Stimulated activated CD8-positive, alpha-beta memory T cell treated with anti-CD3 and anti-CD28 coated beads, Interleukin-7, amount 100 ng/mL, for 48 hours (primary cell): ENCODE measurements at regions not wholly inside any gene's neighbourhood (a gene's known extent, or its start where the extent isn't known, plus 50 kb on each side); places are given as distances from the start of the nearest gene placed in this dataset.

Experiments used
- DNase-seq, 2 donors: peaks; one replicate each; pipeline ENCODE4 v3.0.0-alpha.2; 2020; ENCODE audit warnings: low read depth in 1 of 2; ENCODE audit errors: extremely low read depth in 1 of 2

DNA sequence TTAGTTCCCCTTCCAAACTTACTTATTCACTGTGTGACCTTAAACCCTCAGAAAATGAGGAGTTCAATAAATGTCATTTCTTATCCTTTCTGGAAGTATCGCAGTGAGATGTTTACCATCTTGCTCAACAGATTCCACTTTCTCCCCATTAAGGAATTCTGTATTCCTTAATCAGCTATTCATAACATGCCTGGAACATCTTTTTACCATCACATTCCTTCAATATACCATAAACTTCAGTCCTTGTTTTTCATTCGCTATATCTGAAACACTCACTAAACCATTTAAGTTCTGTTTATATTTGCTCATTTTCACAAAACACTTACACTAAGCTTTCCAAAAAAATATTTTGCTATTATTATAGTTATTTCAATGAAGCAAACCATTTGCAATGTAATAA lies 1158.6 kb downstream of the CDH12 start:
- DNase-seq, result no peak

DNA sequence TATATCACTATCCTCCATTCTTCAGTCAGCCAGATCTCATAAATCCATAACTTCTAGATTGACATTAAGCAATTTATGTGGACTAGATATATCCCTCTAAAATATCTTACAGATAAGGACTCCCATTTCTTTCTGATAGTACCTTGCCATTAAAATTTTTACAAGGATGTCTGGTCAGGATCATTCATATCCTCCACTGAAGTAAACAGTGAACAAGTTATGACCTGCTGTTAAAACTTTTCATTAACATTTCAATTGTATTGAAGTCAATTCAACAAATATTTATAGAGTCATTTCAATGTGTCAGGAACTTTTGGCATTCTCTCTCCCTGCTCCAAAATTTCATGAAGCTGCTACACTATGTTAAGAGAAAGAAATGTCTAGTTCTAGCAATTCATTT lies 1159.6 kb downstream of the CDH12 start:
- DNase-seq, result no peak

DNA sequence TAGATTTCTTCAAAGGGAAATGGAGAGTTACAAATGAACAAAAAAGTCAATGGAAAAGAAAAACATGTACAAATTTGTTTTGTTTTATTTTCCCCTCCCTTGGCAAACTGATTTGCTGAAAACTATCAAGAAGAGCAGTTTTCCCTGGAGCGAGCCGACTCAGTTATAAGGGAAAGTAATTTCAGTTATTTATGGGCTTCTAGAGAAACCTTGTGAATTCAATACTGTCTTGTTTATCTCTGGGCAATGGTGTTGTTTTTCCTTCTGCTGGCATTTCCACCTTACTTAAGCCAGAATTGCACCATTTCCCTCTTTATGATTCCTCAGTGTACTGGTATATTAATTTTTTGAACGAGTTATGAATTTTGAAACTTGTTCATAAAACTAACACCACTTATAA lies 1163.6 kb downstream of the CDH12 start:
- DNase-seq, result no peak

DNA sequence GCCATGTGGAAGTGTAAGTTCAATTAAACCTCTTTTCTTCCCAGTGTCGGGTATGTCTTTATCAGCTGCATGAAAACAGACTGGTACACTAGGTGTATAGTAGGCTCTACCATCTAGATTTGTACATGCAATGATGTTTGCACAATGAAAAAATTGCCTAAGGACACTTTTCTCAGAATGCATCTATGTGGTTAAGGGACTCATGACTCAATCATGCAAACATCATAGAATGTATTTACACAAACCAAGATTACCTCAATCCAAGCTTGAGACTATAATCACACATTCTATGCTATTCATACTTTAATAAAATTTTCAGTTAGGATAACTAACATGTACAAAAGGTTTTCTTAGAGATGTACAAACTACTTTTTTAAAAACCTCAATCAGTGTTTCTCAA lies 1164.5 kb downstream of the CDH12 start:
- DNase-seq, result no peak

DNA sequence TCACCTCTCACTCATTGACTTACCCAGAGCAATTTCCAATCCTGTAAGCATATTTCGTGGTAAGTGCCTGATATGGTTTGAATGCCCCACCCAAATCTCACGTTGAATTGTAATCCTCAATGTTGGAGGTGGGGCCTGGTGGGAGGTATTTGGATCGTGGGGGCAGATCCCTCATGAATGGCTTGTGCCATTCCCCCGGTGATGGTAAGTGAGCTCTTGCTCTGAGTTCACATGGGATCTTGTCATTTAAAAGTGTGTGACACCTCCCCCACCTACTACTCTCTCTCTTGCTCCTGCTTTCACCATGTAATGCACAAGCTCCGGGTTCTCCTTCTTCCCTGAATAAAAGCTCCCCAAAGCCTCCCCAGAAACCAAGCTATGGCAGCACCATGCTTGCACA lies 1165.5 kb downstream of the CDH12 start:
- no peak for DNase-seq

DNA sequence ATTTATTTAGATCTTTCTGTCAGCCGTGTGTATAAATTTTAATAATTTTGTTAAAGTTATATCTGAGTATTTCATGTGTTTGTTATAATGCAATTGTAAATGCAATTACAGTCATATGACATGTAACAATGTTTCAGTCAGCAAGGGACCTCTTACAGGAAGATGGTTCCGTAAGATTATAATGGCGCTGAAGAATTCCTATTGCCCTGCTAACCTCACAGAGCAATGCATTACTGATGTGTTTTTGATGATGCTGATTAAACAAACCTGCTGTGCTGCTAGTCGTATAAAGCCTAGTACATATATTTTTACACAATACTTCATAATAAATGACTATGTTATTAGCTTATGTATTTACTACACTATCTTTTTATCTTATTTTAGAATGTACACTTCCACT lies 1166.4 kb downstream of the CDH12 start:
- no peak for DNase-seq

DNA sequence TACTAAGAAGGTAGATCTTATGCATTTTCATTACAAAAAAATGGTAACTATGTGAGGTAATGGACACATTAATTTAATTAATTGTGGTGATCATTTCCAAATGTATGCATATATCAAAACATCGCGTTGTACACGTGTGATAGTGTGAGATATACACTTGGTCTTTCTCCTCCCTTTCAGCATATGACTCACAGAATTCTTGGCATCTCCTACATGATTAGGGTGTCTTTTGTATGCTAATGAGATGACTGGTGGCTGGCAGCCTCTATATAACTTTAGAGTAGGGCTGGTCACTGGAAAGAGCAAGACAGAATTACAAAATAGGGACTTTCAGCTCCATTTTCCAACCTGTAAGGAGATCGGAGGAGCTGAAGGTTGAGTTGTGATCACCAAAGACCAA lies 1167.6 kb downstream of the CDH12 start:
- DNase-seq, result no peak

DNA sequence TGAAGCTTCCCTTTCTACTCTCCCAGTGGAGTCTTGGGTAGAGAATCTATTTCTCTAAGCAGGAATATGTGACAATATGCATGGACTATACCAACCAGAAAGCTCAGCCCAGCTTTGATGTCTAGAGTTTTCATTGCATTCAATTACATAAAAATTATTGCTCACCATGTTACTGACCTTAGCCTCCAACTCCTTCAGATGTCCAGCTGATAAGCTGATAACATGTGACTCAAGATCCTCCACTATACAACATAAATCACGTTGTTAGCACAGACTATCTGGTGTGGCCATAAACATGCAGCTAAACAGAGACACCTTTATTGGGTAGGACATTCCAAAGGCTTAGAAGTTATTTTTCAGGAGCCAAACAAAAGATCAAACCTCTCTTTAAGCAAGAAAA lies 1168.2 kb downstream of the CDH12 start:
- DNase-seq, result no peak

DNA sequence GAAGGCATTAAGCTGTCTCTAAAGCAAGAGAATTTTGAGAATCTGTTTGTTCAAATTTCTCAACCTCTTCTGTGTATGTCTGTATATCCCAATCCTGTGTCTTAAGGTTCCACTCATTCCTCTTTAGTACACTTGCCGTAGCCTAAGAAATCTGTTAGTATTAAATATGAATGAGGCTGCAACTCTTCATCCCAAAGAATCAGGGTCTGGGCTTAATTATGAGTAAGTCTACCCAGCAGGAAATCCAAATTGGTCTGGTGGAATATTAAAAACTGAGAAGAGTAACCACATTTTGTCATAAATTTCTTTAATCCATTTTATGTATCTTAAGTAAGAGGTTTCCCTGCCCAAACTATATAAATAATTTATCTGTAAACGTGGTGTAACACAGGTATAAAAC lies 1171.2 kb downstream of the CDH12 start:
- DNase-seq, result no peak

DNA sequence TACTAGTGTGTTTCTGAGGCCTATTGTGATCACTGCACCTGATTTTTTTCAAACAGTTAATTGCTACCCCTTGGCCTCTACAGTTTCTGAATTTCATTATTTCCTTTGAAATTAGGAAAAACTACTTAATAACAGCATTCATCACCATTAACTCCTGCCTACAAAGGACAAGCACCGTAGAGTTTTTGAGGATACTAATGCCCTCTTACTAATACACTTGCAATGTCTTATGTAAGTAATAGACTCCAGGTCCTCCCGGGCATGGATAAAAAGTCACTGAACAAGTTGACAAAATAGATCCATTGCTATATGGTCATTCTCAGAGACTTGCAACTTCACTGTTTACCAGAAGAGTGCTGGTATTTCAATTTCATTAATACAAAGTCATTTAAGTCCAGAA lies 1172.5 kb downstream of the CDH12 start:
- no peak for DNase-seq

DNA sequence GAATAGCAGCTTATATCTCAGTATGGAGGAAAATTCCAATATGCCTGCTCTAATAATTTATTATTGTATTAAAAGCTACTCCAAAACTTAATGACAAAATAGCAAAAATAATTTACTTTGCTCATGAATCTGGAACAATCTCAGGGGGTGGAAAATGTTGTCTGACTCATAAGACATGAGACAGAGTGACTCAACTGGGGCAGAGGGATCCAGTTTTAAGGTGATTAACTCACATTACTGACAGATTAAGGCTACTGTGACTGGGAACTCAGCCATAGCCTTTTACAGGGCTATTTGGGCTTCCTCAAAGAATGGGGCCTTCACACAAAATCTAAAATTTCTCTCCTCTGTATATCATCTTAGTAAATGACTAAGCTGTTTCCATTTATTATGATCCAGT lies 1172.9 kb downstream of the CDH12 start:
- no peak for DNase-seq

DNA sequence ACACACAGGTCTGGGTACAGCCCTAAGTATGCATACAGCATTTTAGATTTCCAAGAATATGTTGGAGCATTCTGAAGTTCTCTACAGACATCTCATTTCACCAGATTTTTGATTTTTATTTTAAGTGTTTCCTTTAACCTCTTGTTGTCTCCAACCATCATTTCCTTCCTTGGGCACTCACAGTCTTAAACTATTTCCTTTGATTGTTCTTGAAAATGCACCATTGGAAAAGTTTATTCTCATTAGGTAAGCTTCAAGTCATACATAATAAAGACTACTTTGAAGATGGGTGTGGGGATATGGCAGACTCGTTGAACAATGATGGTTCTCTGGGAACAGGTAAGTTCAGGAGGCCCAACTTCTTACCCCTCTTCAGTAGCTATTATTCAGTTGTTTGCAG lies 1174.6 kb downstream of the CDH12 start:
- DNase-seq, result no peak

DNA sequence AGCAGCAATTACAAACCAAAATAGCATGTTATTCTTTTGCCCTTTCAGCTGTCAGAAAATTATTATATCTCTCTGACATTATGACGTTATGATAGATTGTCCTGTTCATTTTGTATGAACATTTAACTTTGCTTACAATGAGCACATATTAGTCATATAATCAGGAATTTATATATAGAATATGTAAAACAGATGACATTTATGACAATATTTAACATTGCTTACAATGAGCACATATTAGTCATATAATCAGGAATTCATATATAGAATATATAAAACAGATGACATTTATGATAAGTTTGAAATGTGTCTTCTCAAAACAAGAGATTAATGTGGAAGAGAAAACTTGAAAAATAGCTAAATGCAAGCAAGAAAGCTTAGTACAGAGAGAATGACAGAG lies 1180.2 kb downstream of the CDH12 start:
- DNase-seq, result no peak

DNA sequence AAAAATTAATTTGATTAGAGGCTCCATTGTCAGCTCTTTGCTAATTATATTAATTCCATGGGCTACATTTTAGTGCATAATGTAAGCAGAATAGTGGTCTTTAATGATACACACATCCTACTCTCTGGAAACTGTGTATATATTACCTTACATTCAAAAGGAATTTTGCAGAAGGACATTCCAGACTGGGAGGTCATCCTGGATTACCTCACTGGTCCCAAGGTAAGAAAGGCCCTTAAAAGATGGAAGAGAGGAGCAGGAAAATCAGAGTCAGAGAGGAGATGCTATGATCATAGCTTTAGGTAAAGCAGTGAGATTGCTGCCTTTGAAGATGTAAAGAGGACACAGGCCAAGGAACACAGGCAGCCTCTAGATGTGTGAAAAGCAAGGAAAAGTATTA lies 1180.8 kb downstream of the CDH12 start:
- no peak for DNase-seq

DNA sequence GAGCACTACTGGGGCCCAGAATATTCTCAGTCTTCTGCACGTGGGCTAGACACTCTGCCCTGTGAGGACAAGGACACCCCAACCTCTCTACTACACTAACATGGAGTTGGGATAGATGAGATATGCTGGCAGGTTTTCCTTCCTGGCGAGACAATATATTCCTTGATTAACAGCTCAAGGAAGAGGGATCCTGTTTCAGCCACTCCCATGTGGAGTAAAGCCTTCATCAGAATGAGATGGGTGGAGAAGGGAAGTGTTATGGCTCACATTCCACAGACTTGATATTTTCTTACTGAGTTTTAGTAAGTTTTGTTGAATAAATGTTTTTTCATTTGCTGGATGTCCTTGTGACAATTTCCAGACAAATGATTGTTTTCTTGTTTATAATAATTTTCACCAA lies 1187.6 kb downstream of the CDH12 start:
- DNase-seq, result no peak

DNA sequence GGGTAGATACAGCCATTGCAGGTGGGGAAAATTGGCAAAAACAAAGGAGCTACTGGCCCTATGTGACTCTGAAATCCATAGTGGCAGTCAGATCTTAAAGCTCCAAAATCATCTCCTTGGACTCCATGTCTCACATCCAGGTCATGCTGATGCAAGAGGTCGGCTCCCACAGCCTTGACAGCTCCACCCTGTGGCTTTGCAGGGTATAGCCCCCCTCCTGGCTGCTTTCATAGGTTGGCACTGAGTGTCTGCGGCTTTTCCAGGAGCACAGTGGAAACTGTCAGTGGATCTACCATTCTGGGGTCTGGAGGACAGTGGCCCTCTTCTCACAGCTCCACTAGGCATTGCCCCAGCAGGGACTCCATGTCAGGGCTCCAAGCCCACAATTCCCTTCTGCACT lies 1190.1 kb downstream of the CDH12 start:
- DNase-seq, result no peak

DNA sequence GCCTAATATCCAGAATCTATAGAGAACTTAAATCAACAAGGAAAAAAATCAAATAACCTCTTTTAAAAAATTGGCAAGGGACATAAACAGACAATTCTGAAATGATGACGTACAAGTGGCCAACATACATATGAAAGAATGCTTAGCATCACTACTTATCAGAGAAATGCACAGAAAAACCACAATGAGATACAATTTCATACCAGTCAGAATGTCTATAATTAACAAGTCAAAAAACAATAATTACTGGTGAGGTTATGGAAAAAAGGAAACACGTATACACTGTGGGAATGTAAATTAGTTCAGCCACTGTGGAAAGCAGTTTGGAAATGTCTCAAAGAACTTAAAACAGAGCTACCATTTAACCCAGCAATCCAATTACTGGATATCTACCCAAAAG lies 1192.0 kb downstream of the CDH12 start:
- DNase-seq, result no peak

DNA sequence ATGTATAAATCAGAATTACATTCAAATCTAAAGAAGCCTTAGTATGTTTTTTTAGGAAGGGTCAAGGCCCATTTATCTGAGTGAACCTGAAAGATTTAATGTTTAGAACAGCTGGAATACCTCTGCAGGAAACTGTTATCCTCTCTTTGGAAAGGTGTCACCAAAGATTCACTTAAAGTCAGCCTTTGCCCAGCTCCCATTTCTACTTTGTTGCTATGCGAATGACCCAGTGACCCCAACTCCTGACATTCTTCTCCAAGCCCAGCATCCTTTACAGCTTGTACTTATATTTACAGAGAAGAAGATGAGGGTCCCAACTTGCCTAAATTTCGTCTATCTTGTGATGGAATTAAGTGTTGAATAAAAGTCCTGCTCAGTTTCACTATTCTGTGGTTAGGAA lies 1198.6 kb downstream of the CDH12 start:
- DNase-seq, result no peak

DNA sequence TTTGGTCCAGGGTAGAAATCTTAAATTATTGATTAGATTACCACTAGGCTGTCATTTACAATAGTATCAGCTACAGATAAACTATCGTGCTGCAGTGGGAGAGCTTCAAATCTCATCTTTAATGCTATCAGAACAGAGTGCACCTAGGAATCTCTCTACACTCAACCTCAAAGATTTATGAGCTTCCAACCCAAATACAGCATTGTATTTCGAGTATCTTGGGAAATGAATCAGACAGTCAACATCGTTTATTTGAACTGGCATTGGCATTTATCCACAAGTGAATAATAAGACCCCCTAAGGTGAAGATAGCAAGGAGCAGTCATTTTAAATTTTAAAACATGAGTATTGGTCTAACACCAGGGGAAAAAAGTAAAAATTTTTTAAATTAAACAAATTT lies 1203.2 kb downstream of the CDH12 start:
- DNase-seq, result no peak

DNA sequence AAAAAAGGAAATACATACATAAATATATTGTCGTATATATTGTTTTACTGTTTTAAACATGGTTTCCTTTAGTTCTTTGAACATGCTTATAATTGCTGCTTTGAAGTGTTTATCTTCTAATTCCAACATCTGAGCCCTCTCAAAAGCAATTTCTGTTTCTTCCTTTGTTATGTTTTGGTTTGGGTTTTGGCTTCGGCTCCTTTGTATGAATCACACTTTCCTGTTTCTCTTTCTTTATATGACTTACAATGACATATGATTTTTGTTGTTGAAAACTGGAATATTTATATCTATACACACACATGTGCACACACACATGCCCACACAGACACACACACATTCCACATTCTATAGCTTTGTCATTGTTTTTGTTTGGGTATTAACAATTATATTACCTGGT lies 1206.7 kb downstream of the CDH12 start:
- DNase-seq, result no peak

DNA sequence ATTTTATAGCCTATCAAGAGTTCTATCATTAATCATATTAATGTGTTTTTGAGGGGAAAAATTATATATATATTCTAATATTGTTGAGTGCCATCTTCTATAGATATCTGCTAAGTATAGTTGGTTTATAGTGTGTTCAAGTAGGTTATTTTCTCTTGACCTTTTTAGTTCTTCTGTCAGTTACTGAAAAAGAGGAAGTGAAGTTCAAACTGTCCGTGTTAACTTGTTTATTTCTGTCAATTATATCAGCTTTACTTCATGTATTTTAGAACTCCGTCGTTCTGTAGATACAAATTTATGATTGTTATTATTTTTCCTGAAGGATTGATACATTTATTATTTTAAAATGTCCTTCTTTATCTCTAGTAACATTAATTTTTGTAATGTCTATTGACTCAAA lies 1209.1 kb downstream of the CDH12 start:
- DNase-seq, result no peak

DNA sequence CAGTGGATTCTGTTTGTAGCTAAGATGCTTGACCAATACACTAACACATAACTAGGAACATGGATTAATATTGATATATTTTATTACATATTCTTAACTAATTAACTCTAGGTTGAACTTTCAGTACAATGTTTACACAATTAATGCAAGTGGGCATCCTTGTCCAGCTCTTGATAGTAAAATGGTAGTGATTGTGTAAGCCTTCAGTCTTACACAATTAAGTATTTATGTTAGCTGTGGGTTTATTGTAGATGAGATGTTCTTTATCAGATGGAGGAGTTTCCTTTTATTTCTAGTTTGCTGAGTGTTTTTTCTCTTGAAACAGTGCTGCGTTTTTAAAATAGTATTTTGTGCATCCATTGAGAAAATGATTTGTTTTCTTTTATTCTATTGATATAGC lies 1210.8 kb downstream of the CDH12 start:
- DNase-seq, result no peak

DNA sequence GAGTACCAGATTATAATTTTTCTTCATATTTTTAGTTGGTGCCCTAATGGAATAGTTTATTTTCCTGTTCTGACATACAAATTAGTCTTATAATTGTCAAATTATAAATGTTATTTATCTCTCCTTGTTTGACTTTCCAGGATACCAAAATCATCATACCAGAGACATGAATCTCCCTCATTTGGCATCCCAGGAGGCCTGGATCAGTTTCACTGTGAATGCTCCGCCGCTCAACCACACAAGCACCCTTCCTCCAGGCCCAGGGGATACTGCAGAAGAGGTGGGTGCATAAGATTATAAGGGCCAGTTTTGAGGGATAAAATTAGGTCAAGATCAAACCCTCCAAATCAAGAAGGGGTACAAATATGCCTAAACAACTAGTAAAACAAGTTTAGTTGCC lies 1229.3 kb downstream of the CDH12 start:
- DNase-seq, result no peak

DNA sequence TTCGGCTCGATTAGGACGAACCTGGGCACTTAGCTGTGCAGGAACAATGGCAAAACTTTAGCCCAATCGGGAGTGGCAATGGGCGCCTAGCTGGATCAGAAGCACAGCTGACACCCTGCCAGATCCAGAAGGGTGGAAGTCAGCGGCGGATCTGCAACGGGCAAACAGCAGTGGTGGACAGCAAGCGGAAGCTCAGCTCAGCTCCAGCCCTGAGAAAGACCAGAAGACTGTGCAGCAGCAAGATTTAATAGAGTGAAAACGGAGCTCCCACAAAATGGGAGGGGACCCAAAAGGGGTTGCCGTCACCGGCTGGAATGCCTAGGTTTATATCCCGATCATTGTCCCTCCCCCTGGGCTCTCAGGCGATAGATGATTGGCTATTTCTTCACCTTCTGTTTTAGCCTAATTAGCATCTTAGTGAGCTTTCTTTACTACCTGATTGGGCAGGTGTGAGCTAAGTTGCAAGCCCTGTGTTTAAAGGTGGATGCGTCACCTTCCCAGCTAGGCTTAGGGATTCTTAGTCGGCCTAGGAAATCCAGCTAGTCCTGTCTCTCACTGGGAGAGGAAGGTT lies 1237.9 kb downstream of the CDH12 start:
- DNase-seq, result no peak
